AG10803 (cell line): ENCODE measurements at regions not wholly inside any gene's neighbourhood (a gene's known extent, or its start where the extent isn't known, plus 50 kb on each side); places are given as distances from the start of the nearest gene placed in this dataset.

Experiments used
- DNase-seq: peaks from one replicate; pipeline ENCODE4 v3.0.0; 2010; ENCODE audit warnings: low read depth
- H3K4me3 ChIP-seq: 2 replicates; pipeline ENCODE4 v1.5.1; 2011; ENCODE audit warnings: mild to moderate bottlenecking, low read length, control low read depth
- CTCF ChIP-seq: conservative IDR thresholded peaks from 2 replicates; pipeline ENCODE4 v1.5.1; 2011; ENCODE audit warnings: mild to moderate bottlenecking, low read length, control low read depth, inconsistent platforms

- no peak overlapping the region for H3K4me3 ChIP-seq
- DNase-seq = peak; percentile 70
- TF ChIP-seq CTCF = no peak
Measured at GRCh38 chr3:72174040-72174439, 389.1 kb upstream of the PROK2 start.

GRCh38 chr3:72171946-72172345 lies 387.0 kb upstream of the PROK2 start:
- no peak for DNase-seq
- TF ChIP-seq CTCF = no peak
- peak overlapping the region; percentile 10; the same call in 1 of the 2 replicates for H3K4me3 ChIP-seq

- DNase-seq = peak; percentile 79
- no peak for TF ChIP-seq CTCF
- peak overlapping the region; percentile 10; the same call in 1 of the 2 replicates for H3K4me3 ChIP-seq
Measured at GRCh38 chr3:72171463-72171881, 386.5 kb upstream of the PROK2 start.

- no peak for DNase-seq
- no peak for TF ChIP-seq CTCF
- no peak overlapping the region for H3K4me3 ChIP-seq
Measured at GRCh38 chr3:72169561-72170472, 384.9 kb upstream of the PROK2 start.

GRCh38 chr3:72169120-72169519 lies 384.2 kb upstream of the PROK2 start:
- DNase-seq = no peak
- TF ChIP-seq CTCF = no peak
- no peak overlapping the region for H3K4me3 ChIP-seq

- no peak for DNase-seq
- TF ChIP-seq CTCF = no peak
Measured at GRCh38 chr3:72165808-72166207, 380.9 kb upstream of the PROK2 start.

GRCh38 chr3:72165317-72165716 lies 380.4 kb upstream of the PROK2 start:
- no peak overlapping the region for H3K4me3 ChIP-seq
- no peak for TF ChIP-seq CTCF
- DNase-seq = peak; percentile 54

More at GRCh38 chr3:72165808-72166207, 380.9 kb upstream of the PROK2 start:
- no peak overlapping the region for H3K4me3 ChIP-seq
